HepG2 (cell line): ENCODE measurements at regions not wholly inside any gene's neighbourhood (a gene's known extent, or its start where the extent isn't known, plus 50 kb on each side); places are given as distances from the start of the nearest gene placed in this dataset.

Experiments
- ATAC-seq: fragments of 200-7000 bp; cut with Tn5 transposase; 3 replicates; pipeline ENCODE4 v1.9.1; 2020; ENCODE audit warnings: mild to moderate bottlenecking, moderate library complexity
- BruUV-seq: library from RNA; stranded (reverse); fragments of 400-500 nt; replicated peaks from 2 replicates; lab custom pipeline; 2021; lab: Mats Ljungman, UMichigan
- CTCF ChIA-PET: fragments of 300-600 bp; formaldehyde crosslinking; extraction: SDS; loops from one replicate; lab custom pipeline; 2021; ENCODE audit warnings: low total read pairs, inconsistent platforms, low intra/inter-chr PET ratio; lab: Yijun Ruan, JAX
- POLR2A ChIA-PET: fragments of 350-600 bp; sonication (Branson Sonifier 250); formaldehyde crosslinking; loops from one replicate; lab custom pipeline; 2020; ENCODE audit warnings: antibody characterized with exemption, inconsistent platforms; lab: Yijun Ruan, JAX
- DNase-seq: peaks from one replicate; pipeline ENCODE4 v3.0.0-alpha.2; 2015; ENCODE audit warnings: low spot score
- FAIRE-seq: peaks from 3 replicates; lab custom pipeline; 2011; peaks lifted over from hg19 to GRCh38; lab: Jason Lieb, UNC
- H2AFZ ChIP-seq: one replicate; pipeline ENCODE4 v1.6.1; 2011; ENCODE audit warnings: low read length, inconsistent platforms
- H3K27ac ChIP-seq: fragments of 300-600 bp; 3 replicates; pipeline ENCODE4 v1.8.0; 2011; ENCODE audit warnings: mixed run types, mild to moderate bottlenecking, mixed read lengths, low read length, inconsistent platforms; ENCODE audit not compliant: insufficient read depth; ENCODE audit errors: extremely low read length
- H3K27me3 ChIP-seq, 2 experiments: fragments of 200-600 bp in 1 of 2; 2 replicates in 1 of 2; 3 replicates in 1 of 2; pipeline versions ENCODE4 v1.6.0 to v1.8.0; 2011; ENCODE audit warnings: low read length in 2 of 2, mild to moderate bottlenecking in 2 of 2, moderate library complexity in 2 of 2, inconsistent platforms in 1 of 2; ENCODE audit not compliant: insufficient read depth in 2 of 2, control insufficient read depth in 1 of 2
- H3K36me3 ChIP-seq, 2 experiments: fragments of 200-600 bp in 1 of 2; replicated peaks in 1 of 2; 2 replicates in 1 of 2; 3 replicates in 1 of 2; pipeline versions ENCODE4 v1.5.1 to v1.8.0; 2011; ENCODE audit warnings: low read length in 2 of 2, inconsistent platforms in 1 of 2; ENCODE audit not compliant: insufficient read depth in 2 of 2, control insufficient read depth in 1 of 2
- H3K4me1 ChIP-seq: 2 replicates; pipeline ENCODE4 v1.5.1; 2012; ENCODE audit warnings: low read length, inconsistent platforms; ENCODE audit not compliant: insufficient read depth
- H3K4me2 ChIP-seq: 2 replicates; pipeline ENCODE4 v1.6.0; 2011; ENCODE audit warnings: low read depth, low read length, inconsistent platforms
- H3K4me3 ChIP-seq, 3 experiments: fragments of 200-600 bp in 1 of 3; sonication (generic), shearing (Covaris generic) in 1 of 3; replicated peaks in 1 of 3; 2 replicates each; pipeline ENCODE4 v1.5.1; 2011 to 2016; ENCODE audit warnings: low read length in 3 of 3, inconsistent platforms in 2 of 3, low read depth in 2 of 3, mild to moderate bottlenecking in 2 of 3, control low read depth in 1 of 3, mixed read lengths in 1 of 3; ENCODE audit not compliant: insufficient read depth in 1 of 3
- H3K79me2 ChIP-seq: one replicate; pipeline ENCODE4 v1.6.1; 2011; ENCODE audit warnings: low read length, inconsistent platforms; ENCODE audit not compliant: insufficient read depth
- H3K9ac ChIP-seq: 2 replicates; pipeline ENCODE4 v1.6.0; 2011; ENCODE audit warnings: mild to moderate bottlenecking, low read depth, low read length, inconsistent platforms; ENCODE audit not compliant: insufficient read depth
- H3K9me3 ChIP-seq: 2 replicates; pipeline ENCODE4 v1.5.1; 2012; ENCODE audit warnings: mild to moderate bottlenecking, low read length
- H4K20me1 ChIP-seq: 2 replicates; pipeline ENCODE4 v1.6.0; 2011; ENCODE audit warnings: inconsistent platforms, mild to moderate bottlenecking, low read length, moderate library complexity; ENCODE audit not compliant: insufficient read depth
- DDIT3 ChIP-seq: sonication (generic); formaldehyde crosslinking; IDR thresholded peaks from 2 replicates; pipeline ENCODE4 v1.4.0; 2020; ENCODE audit warnings: mild to moderate bottlenecking, missing genetic modification reagents
- FOXK2 ChIP-seq: fragments of 450-650 bp; IDR thresholded peaks from 2 replicates; pipeline ENCODE4 v1.6.1; 2016
- NR2C2 ChIP-seq: sonication (generic); formaldehyde crosslinking; IDR thresholded peaks from 2 replicates; pipeline ENCODE4 v1.4.0; 2020; ENCODE audit warnings: missing genetic modification reagents, mild to moderate bottlenecking, moderate library complexity, borderline replicate concordance
- PRDM4 ChIP-seq: sonication (generic); formaldehyde crosslinking; IDR thresholded peaks from 2 replicates; pipeline ENCODE4 v1.9.0; 2021; ENCODE audit warnings: missing genetic modification reagents, borderline replicate concordance
- RFX1 ChIP-seq: fragments of 450-650 bp; IDR thresholded peaks from 2 replicates; pipeline ENCODE4 v1.6.1; 2017
- RNF219 ChIP-seq: sonication (generic); formaldehyde crosslinking; IDR thresholded peaks from 2 replicates; pipeline ENCODE4 v1.5.0; 2020; ENCODE audit warnings: mild to moderate bottlenecking, missing genetic modification reagents
- SIN3B ChIP-seq: fragments of 150-350 bp; IDR thresholded peaks from 2 replicates; pipeline ENCODE4 v1.6.1; 2014; ENCODE audit warnings: low read length
- ZBTB10 ChIP-seq: sonication (generic); formaldehyde crosslinking; IDR thresholded peaks from 2 replicates; pipeline ENCODE4 v1.4.0; 2020; ENCODE audit warnings: missing genetic modification reagents, borderline replicate concordance
- ZNF24 ChIP-seq: fragments of 450-650 bp; IDR thresholded peaks from 2 replicates; pipeline ENCODE4 v1.6.1; 2017; ENCODE audit warnings: antibody characterized with exemption, mild to moderate bottlenecking
- ZNF609 ChIP-seq: sonication (generic); formaldehyde crosslinking; IDR thresholded peaks from 2 replicates; pipeline ENCODE4 v1.4.0; 2020; ENCODE audit warnings: mild to moderate bottlenecking, missing genetic modification reagents, borderline replicate concordance
- ZNF841 ChIP-seq: sonication (generic); formaldehyde crosslinking; IDR thresholded peaks from 2 replicates; pipeline ENCODE4 v1.8.1; 2023; ENCODE audit warnings: missing genetic modification reagents, borderline replicate concordance
- WGBS: methylation state at CpG from one replicate; pipeline ENCODE4 v1.1.6; 2017; ENCODE audit warnings: low lambda C conversion rate; 5-methylcytosine and 5-hydroxymethylcytosine counted together
- in situ Hi-C: cut with HindIII; loops from 2 replicates; pipeline ENCODE4 v1.10.0; 2017; ENCODE audit warnings: low pct_unique_long_range_greater_than_20kb; ENCODE audit not compliant: extremely low pct_ligation_motif_present
- intact Hi-C: fragments of 100-400 bp; cut with micrococcal nuclease; formaldehyde crosslinking; loops from one replicate; pipeline ENCODE4 v1.10.0; 2022; ENCODE audit not compliant: unreplicated experiment

GRCh38 chr4:15317246-15317645, 110.6 kb upstream of the C1QTNF7 start:
- no peaks in the 10 kb centered on the region for H3K36me3 ChIP-seq
- H3K27me3 ChIP-seq, result no peaks in the 10 kb centered on the region
- H3K4me3 ChIP-seq, result no peak overlapping the region
- 3% methylated on average over 3 of the region's 3 CpGs for WGBS
- ATAC-seq (no peak), DNase-seq (no peak), FAIRE-seq (no peak)
- CTCF ChIA-PET, result no interaction called here
- POLR2A ChIA-PET, result no interaction called here
- no peak overlapping the region for H3K4me2 ChIP-seq
- H3K4me1 ChIP-seq, result no peaks in the 10 kb centered on the region
- intact Hi-C loops, result no loop called here
- H3K79me2 ChIP-seq, result no peaks in the 10 kb centered on the region
- no peak overlapping the region for H3K9ac ChIP-seq
- BruUV-seq, result no TSS peak
- H2AFZ ChIP-seq, result no peak overlapping the region
- no peaks in the 10 kb centered on the region for H3K9me3 ChIP-seq
- H3K27ac ChIP-seq, result no peak overlapping the region
- H4K20me1 ChIP-seq, result no peaks in the 10 kb centered on the region
- in situ Hi-C loops, result no loop called here
- TF ChIP-seq FOXK2, result no peak
- no peak for TF ChIP-seq NR2C2
- TF ChIP-seq RFX1, result no peak
- no peak for TF ChIP-seq ZBTB10
- no peak for TF ChIP-seq DDIT3 (CRISPR knock-in tag)
- TF ChIP-seq ZNF24, result no peak
- TF ChIP-seq ZNF609 (CRISPR knock-in tag), result no peak
- no peak for TF ChIP-seq RNF219 (CRISPR knock-in tag)
- TF ChIP-seq SIN3B, result no peak
- TF ChIP-seq ZNF841 (CRISPR knock-in tag), result no peak
- TF ChIP-seq PRDM4 (CRISPR knock-in tag), result no peak
